MM.1S (cell line): ENCODE measurements at regions not wholly inside any gene's neighbourhood (a gene's known extent, or its start where the extent isn't known, plus 50 kb on each side); places are given as distances from the start of the nearest gene placed in this dataset.

Experiments used
- DNase-seq: peaks from one replicate; pipeline ENCODE4 v3.0.0-alpha.2; 2015
- H2AFZ ChIP-seq: fragments of 300-600 bp; sonication (generic); 2 replicates; pipeline ENCODE4 v1.6.0; 2016; ENCODE audit warnings: antibody characterized with exemption, low read length
- H3F3A ChIP-seq: fragments of 300-600 bp; sonication (generic); 2 replicates; pipeline ENCODE4 v1.6.1; 2016; ENCODE audit warnings: mild to moderate bottlenecking, antibody characterized with exemption, low read length, moderate library complexity, mixed read lengths; ENCODE audit not compliant: insufficient read depth
- H3K27ac ChIP-seq: fragments of 300-600 bp; sonication (generic); 2 replicates; pipeline ENCODE4 v1.5.1; 2016; ENCODE audit warnings: mild to moderate bottlenecking, low read length
- H3K27me3 ChIP-seq: fragments of 300-600 bp; sonication (generic); replicated peaks from 2 replicates; pipeline ENCODE4 v1.6.0; 2016; ENCODE audit warnings: low read length; ENCODE audit not compliant: insufficient read depth
- H3K36me3 ChIP-seq: fragments of 300-600 bp; sonication (generic); replicated peaks from 2 replicates; pipeline ENCODE4 v1.6.1; 2016; ENCODE audit warnings: mild to moderate bottlenecking, low read length, mixed read lengths; ENCODE audit not compliant: insufficient read depth
- H3K4me1 ChIP-seq: fragments of 300-600 bp; sonication (generic); 2 replicates; pipeline ENCODE4 v1.6.1; 2016; ENCODE audit warnings: low read length, mixed read lengths
- H3K4me2 ChIP-seq: fragments of 300-600 bp; sonication (generic); 2 replicates; pipeline ENCODE4 v1.6.0; 2016; ENCODE audit warnings: low read depth, low read length
- H3K4me3 ChIP-seq: fragments of 300-600 bp; sonication (generic); 2 replicates; pipeline ENCODE4 v1.5.1; 2016; ENCODE audit warnings: low read length, mixed read lengths
- H3K79me2 ChIP-seq: fragments of 300-600 bp; sonication (generic); 2 replicates; pipeline ENCODE4 v1.6.1; 2016; ENCODE audit warnings: mixed run types, low read length, mixed read lengths
- H3K9ac ChIP-seq: fragments of 300-600 bp; sonication (generic); 2 replicates; pipeline ENCODE4 v1.6.1; 2016; ENCODE audit warnings: low read length, mixed read lengths
- H3K9me2 ChIP-seq: fragments of 300-600 bp; sonication (generic); replicated peaks from 2 replicates; pipeline ENCODE4 v1.6.1; 2016; ENCODE audit warnings: mild to moderate bottlenecking, low read length, mixed read lengths; ENCODE audit not compliant: insufficient read depth
- H3K9me3 ChIP-seq: fragments of 300-600 bp; sonication (generic); replicated peaks from 2 replicates; pipeline ENCODE4 v1.6.1; 2016; ENCODE audit warnings: mild to moderate bottlenecking, low read length, mixed read lengths; ENCODE audit not compliant: insufficient read depth
- H4K20me1 ChIP-seq: fragments of 300-600 bp; sonication (generic); 2 replicates; pipeline ENCODE4 v1.6.1; 2016; ENCODE audit warnings: mild to moderate bottlenecking, low read length, moderate library complexity, mixed read lengths; ENCODE audit not compliant: insufficient read depth
- CTCF ChIP-seq: fragments of 300-600 bp; sonication (generic); IDR thresholded peaks from 2 replicates; pipeline ENCODE4 v1.5.1; 2016; ENCODE audit warnings: antibody characterized with exemption, low read length, mixed read lengths
- EZH2 ChIP-seq: fragments of 300-600 bp; sonication (generic); optimal IDR thresholded peaks from 2 replicates; pipeline ENCODE3; 2017; ENCODE audit warnings: low read depth, mild to moderate bottlenecking, antibody characterized with exemption, low read length, mixed read lengths
- EZH2phosphoT487 ChIP-seq: fragments of 300-600 bp; sonication (generic); IDR thresholded peaks from 2 replicates; pipeline ENCODE4 v1.6.1; 2018; ENCODE audit warnings: antibody characterized with exemption, low read length

- Histone ChIP-seq H2AFZ (no peak overlapping the region), H3K36me3 (no peaks in the 10 kb centered on the region), H3K4me1 (no peaks in the 10 kb centered on the region), H3K9me3 (no peaks in the 10 kb centered on the region), H3K9me2 (no peaks in the 10 kb centered on the region), H3K4me3 (no peak overlapping the region), H3K9ac (no peak overlapping the region), H3K27ac (no peak overlapping the region), H3F3A (no peaks in the 10 kb centered on the region), H3K79me2 (no peaks in the 10 kb centered on the region), H3K27me3 (no peaks in the 10 kb centered on the region), H4K20me1 (no peaks in the 10 kb centered on the region), H3K4me2 (no peak overlapping the region)
- no peak for DNase-seq
- no peak for TF ChIP-seq EZH2
- TF ChIP-seq CTCF = no peak
- TF ChIP-seq EZH2phosphoT487 = no peak
Observed at GRCh38 chr12:60872850-60873713, 1277.3 kb downstream of the SLC16A7 start.

- Histone ChIP-seq H3K4me2 (no peak overlapping the region), H3K36me3 (no peaks in the 10 kb centered on the region), H3K4me1 (no peaks in the 10 kb centered on the region), H3K79me2 (no peaks in the 10 kb centered on the region), H3K9me3 (no peaks in the 10 kb centered on the region), H3K4me3 (no peak overlapping the region), H3K9ac (no peak overlapping the region), H3K27ac (no peak overlapping the region), H3K27me3 (no peaks in the 10 kb centered on the region), H3F3A (no peaks in the 10 kb centered on the region), H4K20me1 (no peaks in the 10 kb centered on the region), H3K9me2 (no peaks in the 10 kb centered on the region), H2AFZ (no peak overlapping the region)
- TF ChIP-seq EZH2phosphoT487 = no peak
- TF ChIP-seq CTCF = no peak
- no peak for TF ChIP-seq EZH2
- no peak for DNase-seq
Observed at GRCh38 chr12:60874091-60874490, 1278.3 kb downstream of the SLC16A7 start.

GRCh38 chr12:60920841-60921495 is 1325.1 kb downstream of the SLC16A7 start:
- DNase-seq = no peak
- H3K9me2 ChIP-seq = no peaks in the 10 kb centered on the region
- H3K36me3 ChIP-seq = no peaks in the 10 kb centered on the region
- TF ChIP-seq EZH2phosphoT487 = no peak
- TF ChIP-seq CTCF = no peak
- no peak for TF ChIP-seq EZH2
- H2AFZ ChIP-seq = no peak overlapping the region
- no peak overlapping the region for H3K4me3 ChIP-seq
- H3K9me3 ChIP-seq = no peaks in the 10 kb centered on the region
- H3F3A ChIP-seq = no peaks in the 10 kb centered on the region
- no peaks in the 10 kb centered on the region for H3K79me2 ChIP-seq
- H4K20me1 ChIP-seq = no peaks in the 10 kb centered on the region
- H3K4me2 ChIP-seq = no peak overlapping the region
- no peaks in the 10 kb centered on the region for H3K27me3 ChIP-seq
- H3K9ac ChIP-seq = no peak overlapping the region
- H3K4me1 ChIP-seq = no peaks in the 10 kb centered on the region
- H3K27ac ChIP-seq = no peak overlapping the region
